GM06990 (cell line): ENCODE measurements at regions not wholly inside any gene's neighbourhood (a gene's known extent, or its start where the extent isn't known, plus 50 kb on each side); places are given as distances from the start of the nearest gene placed in this dataset.

Experiments
- DNase-seq: peaks from one replicate; pipeline ENCODE4 v3.0.0-alpha.2; 2011; ENCODE audit not compliant: insufficient read length; ENCODE audit errors: extremely low read depth
- H3K27me3 ChIP-seq: replicated peaks from 2 replicates; pipeline ENCODE4 v1.6.0; 2011; ENCODE audit warnings: low read length; ENCODE audit not compliant: control insufficient read depth, insufficient read depth
- H3K36me3 ChIP-seq: 2 replicates; pipeline ENCODE4 v1.5.1; 2011; ENCODE audit warnings: low read length; ENCODE audit not compliant: control insufficient read depth, insufficient read depth
- H3K4me3 ChIP-seq: replicated peaks from 2 replicates; pipeline ENCODE4 v1.5.1; 2011; ENCODE audit warnings: low read depth, mild to moderate bottlenecking, control low read depth, low read length
- TF ChIP-seq, protein P1 (sequence below): IDR thresholded peaks from 2 replicates; pipeline ENCODE4 v1.5.1; 2011; ENCODE audit warnings: low read length, control low read depth, mild to moderate bottlenecking, inconsistent platforms; ENCODE audit not compliant: insufficient read depth, poor library complexity, severe bottlenecking

DNA sequence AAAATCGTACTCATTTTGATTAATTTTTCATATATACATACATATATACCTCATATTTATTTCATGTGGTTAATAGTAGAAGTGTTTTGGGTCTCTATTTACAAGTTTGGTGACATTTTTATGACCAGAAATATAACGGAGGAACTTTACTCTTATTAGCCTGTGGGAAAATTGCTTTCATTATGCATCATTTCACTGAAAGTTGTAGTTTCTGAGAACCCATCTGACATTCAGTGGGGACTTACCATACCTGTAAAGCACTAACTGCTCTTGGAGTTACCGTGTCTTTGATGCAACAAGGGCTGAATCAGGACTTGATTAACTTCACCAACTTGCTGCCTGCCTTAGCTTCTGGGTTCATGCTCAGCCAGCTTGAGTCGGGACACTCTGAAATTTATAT, 49.9 kb upstream of the ITPKB start:
- peak; percentile 50 for DNase-seq
- H3K27me3 ChIP-seq, result no peaks in the 10 kb centered on the region
- no peaks in the 10 kb centered on the region for H3K36me3 ChIP-seq
- no peak overlapping the region for H3K4me3 ChIP-seq
- TF ChIP-seq, protein P1, sequence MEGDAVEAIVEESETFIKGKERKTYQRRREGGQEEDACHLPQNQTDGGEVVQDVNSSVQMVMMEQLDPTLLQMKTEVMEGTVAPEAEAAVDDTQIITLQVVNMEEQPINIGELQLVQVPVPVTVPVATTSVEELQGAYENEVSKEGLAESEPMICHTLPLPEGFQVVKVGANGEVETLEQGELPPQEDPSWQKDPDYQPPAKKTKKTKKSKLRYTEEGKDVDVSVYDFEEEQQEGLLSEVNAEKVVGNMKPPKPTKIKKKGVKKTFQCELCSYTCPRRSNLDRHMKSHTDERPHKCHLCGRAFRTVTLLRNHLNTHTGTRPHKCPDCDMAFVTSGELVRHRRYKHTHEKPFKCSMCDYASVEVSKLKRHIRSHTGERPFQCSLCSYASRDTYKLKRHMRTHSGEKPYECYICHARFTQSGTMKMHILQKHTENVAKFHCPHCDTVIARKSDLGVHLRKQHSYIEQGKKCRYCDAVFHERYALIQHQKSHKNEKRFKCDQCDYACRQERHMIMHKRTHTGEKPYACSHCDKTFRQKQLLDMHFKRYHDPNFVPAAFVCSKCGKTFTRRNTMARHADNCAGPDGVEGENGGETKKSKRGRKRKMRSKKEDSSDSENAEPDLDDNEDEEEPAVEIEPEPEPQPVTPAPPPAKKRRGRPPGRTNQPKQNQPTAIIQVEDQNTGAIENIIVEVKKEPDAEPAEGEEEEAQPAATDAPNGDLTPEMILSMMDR, result no peak
